Liver (tissue), 8 donors: ENCODE measurements at regions not wholly inside any gene's neighbourhood (a gene's known extent, or its start where the extent isn't known, plus 50 kb on each side); places are given as distances from the start of the nearest gene placed in this dataset.

ENCODE experiments used
- DNase-seq: peaks from one replicate; pipeline ENCODE4 v3.0.0-alpha.2; 2017; ENCODE audit warnings: low spot score
- H3K27ac ChIP-seq, 2 donors: one replicate each; pipeline ENCODE4 v1.7.0; 2013; ENCODE audit warnings: inconsistent platforms in 2 of 2, low read length in 2 of 2, control low read depth in 1 of 2, low read depth in 1 of 2, mild to moderate bottlenecking in 1 of 2
- H3K27me3 ChIP-seq, 4 donors: one replicate each; pipeline versions ENCODE4 v1.6.1 to v1.7.0; 2013; ENCODE audit warnings: low read length in 3 of 4, inconsistent platforms in 1 of 4, mild to moderate bottlenecking in 1 of 4, moderate library complexity in 1 of 4; ENCODE audit not compliant: control insufficient read depth in 4 of 4, insufficient read depth in 4 of 4
- H3K36me3 ChIP-seq, 4 donors: one replicate each; pipeline versions ENCODE4 v1.6.1 to v1.7.0; 2013; ENCODE audit warnings: low read length in 3 of 4, mild to moderate bottlenecking in 3 of 4, low read depth in 1 of 4, moderate library complexity in 1 of 4; ENCODE audit not compliant: control insufficient read depth in 4 of 4, insufficient read depth in 3 of 4
- H3K4me1 ChIP-seq, 4 donors: one replicate each; pipeline versions ENCODE4 v1.6.1 to v1.7.0; 2013; ENCODE audit warnings: low read length in 3 of 4, mild to moderate bottlenecking in 3 of 4, moderate library complexity in 1 of 4; ENCODE audit not compliant: control insufficient read depth in 4 of 4, insufficient read depth in 4 of 4
- H3K4me3 ChIP-seq, 3 donors: one replicate each; pipeline versions ENCODE4 v1.6.1 to v1.7.0; 2013; ENCODE audit warnings: low read length in 3 of 3, control low read depth in 1 of 3, low read depth in 1 of 3, mild to moderate bottlenecking in 1 of 3
- H3K9ac ChIP-seq, 2 donors: one replicate each; pipeline ENCODE4 v1.7.0; 2013; ENCODE audit warnings: low read length in 2 of 2, mild to moderate bottlenecking in 2 of 2, moderate library complexity in 2 of 2, control low read depth in 1 of 2, low read depth in 1 of 2
- H3K9me3 ChIP-seq, 4 donors: one replicate each; pipeline versions ENCODE4 v1.6.1 to v1.7.0; 2013; ENCODE audit warnings: low read length in 3 of 4; ENCODE audit not compliant: control insufficient read depth in 4 of 4
- EGR1 ChIP-seq, 2 donors: IDR thresholded peaks; 2 replicates each; pipeline ENCODE4 v1.6.1; 2016 to 2018; ENCODE audit warnings: antibody characterized with exemption in 2 of 2, low read depth in 2 of 2
- FOXA1 ChIP-seq: IDR thresholded peaks from 2 replicates; pipeline ENCODE4 v1.6.1; 2016; ENCODE audit warnings: antibody characterized with exemption
- JUND ChIP-seq, 2 donors: IDR thresholded peaks; 2 replicates each; pipeline ENCODE4 v1.6.1; 2016; ENCODE audit warnings: antibody characterized with exemption in 2 of 2
- RAD21 ChIP-seq, 2 donors: IDR thresholded peaks; 2 replicates each; pipeline ENCODE4 v1.6.1; 2016; ENCODE audit warnings: antibody characterized with exemption in 2 of 2, mild to moderate bottlenecking in 2 of 2
- RXRA ChIP-seq, 2 donors: IDR thresholded peaks; 2 replicates each; pipeline ENCODE4 v1.6.1; 2017 to 2018; ENCODE audit warnings: antibody characterized with exemption in 2 of 2, mild to moderate bottlenecking in 1 of 2
- SP1 ChIP-seq: IDR thresholded peaks from 2 replicates; pipeline ENCODE4 v1.6.1; 2018; ENCODE audit warnings: antibody characterized with exemption, mild to moderate bottlenecking
- TAF1 ChIP-seq: conservative IDR thresholded peaks from 2 replicates; pipeline ENCODE4 v1.6.1; 2016; ENCODE audit warnings: antibody characterized with exemption, mild to moderate bottlenecking
- YY1 ChIP-seq: IDR thresholded peaks from 2 replicates; pipeline ENCODE4 v1.6.1; 2016; ENCODE audit warnings: antibody characterized with exemption, mild to moderate bottlenecking
- WGBS: extraction: QIAGEN DNeasy Blood & Tissue Kit; methylation state at CpG from one replicate; pipeline ENCODE4 v1.1.7; 2013; 5-methylcytosine and 5-hydroxymethylcytosine counted together
- TF ChIP-seq, protein P1 (sequence below): fragments of 150-350 bp; IDR thresholded peaks from 2 replicates; pipeline ENCODE4 v1.5.1; 2017; ENCODE audit warnings: improper control_type of control experiment, low read depth, low read length; ENCODE audit not compliant: missing input control
- TF ChIP-seq, protein P2 (sequence below): IDR thresholded peaks from 2 replicates; pipeline ENCODE4 v1.6.1; 2016; ENCODE audit warnings: antibody characterized with exemption
- TF ChIP-seq, protein P3 (sequence below): IDR thresholded peaks from 2 replicates; pipeline ENCODE4 v1.6.1; 2016; ENCODE audit warnings: antibody characterized with exemption
- TF ChIP-seq, protein P4 (sequence below): IDR thresholded peaks from 2 replicates; pipeline ENCODE4 v1.6.1; 2016; ENCODE audit warnings: antibody characterized with exemption
- TF ChIP-seq, protein P5 (sequence below): IDR thresholded peaks from 2 replicates; pipeline ENCODE4 v1.6.1; 2016; ENCODE audit warnings: antibody characterized with exemption, mild to moderate bottlenecking
- donor health status: healthy.
- donor health status: healthy.
- donor health status: healthy.
- donor health status: healthy.
- donor health status: healthy.

DNA sequence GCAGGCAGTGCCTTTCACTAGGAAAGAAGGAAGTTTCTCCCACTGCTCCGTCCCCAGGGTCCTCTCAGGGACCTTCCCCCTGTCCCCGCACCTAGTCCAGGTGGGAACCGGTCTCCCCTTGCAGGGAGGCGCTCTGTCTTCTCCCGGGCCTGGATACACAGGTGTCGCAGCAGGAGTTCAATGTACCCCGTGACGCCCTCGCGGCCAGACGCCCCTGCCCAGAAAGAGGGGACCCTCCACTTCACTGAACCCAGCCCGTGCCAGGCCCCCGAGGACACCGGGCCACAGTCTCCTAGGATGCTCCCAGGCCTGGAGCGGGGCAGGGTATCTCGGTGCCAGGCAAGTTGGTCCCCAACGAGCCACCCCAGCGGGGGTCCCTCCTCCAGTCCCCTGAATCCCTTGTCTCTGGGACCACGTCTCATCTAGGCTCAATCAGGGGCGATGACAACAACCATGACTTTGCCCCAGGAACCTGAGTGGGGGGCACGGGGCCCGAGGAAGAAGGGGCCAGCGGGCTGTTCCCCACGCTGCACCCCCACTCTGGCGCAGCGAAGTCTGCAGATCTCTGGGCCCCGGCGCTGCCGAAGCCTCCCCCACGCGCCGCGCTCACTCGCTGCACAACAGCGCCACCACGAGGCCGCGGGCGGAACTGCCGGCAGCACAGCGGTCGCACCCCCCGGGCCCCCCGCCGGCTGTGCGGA, 103.0 kb downstream of the EDN3 start:
- Histone ChIP-seq H3K9me3 (no peaks in the 10 kb centered on the region), H3K4me3 (peak overlapping the region in 1 of 3 donors; percentile 12), H3K27me3 (peaks cover 0 to 26% (median 16%) of the 10 kb centered on the region in 4 donors), H3K9ac (no peak overlapping the region), H3K4me1 (peaks cover 0 to 8% (median 6%) of the 10 kb centered on the region in 4 donors), H3K27ac (no peak overlapping the region), H3K36me3 (no peaks in the 10 kb centered on the region)
- peak; percentile 63 to 72 for TF ChIP-seq RAD21 (IDR thresholded peaks at IDR 0.05)
- TF ChIP-seq, protein P1, sequence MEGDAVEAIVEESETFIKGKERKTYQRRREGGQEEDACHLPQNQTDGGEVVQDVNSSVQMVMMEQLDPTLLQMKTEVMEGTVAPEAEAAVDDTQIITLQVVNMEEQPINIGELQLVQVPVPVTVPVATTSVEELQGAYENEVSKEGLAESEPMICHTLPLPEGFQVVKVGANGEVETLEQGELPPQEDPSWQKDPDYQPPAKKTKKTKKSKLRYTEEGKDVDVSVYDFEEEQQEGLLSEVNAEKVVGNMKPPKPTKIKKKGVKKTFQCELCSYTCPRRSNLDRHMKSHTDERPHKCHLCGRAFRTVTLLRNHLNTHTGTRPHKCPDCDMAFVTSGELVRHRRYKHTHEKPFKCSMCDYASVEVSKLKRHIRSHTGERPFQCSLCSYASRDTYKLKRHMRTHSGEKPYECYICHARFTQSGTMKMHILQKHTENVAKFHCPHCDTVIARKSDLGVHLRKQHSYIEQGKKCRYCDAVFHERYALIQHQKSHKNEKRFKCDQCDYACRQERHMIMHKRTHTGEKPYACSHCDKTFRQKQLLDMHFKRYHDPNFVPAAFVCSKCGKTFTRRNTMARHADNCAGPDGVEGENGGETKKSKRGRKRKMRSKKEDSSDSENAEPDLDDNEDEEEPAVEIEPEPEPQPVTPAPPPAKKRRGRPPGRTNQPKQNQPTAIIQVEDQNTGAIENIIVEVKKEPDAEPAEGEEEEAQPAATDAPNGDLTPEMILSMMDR = peak; percentile 63
- TF ChIP-seq YY1 = no peak
- no peak for TF ChIP-seq SP1
- peak; percentile 77 for DNase-seq
- WGBS = 7% methylated on average over 46 of the region's 46 CpGs

DNA sequence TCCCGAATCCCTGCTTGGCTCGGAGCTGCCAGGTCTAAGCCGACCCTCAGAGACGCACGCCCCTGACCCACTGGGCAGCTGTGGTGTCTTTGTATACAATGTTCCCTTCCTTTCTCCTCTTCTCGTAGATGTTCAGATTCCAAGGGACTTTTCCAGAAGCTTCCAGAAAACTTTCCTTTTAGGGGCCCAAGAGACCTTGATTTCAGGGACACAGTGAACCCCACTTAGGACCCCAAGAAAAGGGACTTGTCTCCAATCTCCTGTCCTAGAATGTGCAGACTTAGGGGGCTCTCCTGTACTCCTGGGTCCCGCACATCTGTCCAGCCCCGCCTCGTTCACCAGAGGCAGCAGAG, 103.5 kb downstream of the EDN3 start:
- 25% methylated on average over 9 of the region's 9 CpGs for WGBS
- H3K27me3 ChIP-seq = peaks cover 0 to 28% (median 15%) of the 10 kb centered on the region in 4 donors
- no peak overlapping the region for H3K27ac ChIP-seq
- no peak for TF ChIP-seq JUND (IDR thresholded peaks at IDR 0.05)
- no peak for TF ChIP-seq FOXA1
- H3K4me3 ChIP-seq = peak overlapping the region in 1 of 3 donors; percentile 12
- no peak for DNase-seq
- peaks cover 0 to 8% (median 6%) of the 10 kb centered on the region in 4 donors for H3K4me1 ChIP-seq
- no peak overlapping the region for H3K9ac ChIP-seq
- no peaks in the 10 kb centered on the region for H3K36me3 ChIP-seq
- no peaks in the 10 kb centered on the region for H3K9me3 ChIP-seq

DNA sequence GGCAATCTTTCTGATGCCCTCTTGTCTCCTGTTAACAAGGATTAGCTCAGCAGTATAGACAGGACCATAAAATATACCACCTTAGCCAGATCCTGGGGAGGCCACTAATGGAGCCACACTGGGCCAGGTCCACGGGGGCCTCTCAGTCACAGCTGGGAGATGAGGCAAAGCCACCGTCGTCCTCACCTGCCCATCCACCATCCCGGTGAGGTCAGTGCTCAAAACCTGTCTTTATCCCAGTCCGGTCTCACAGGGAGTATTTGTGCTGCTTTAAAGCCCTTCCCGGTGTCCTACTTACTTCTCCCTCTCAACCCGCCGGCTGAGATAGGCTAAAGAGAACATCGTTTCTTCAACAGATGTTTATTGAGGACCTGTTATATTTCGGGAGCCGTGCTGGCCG, 104.3 kb downstream of the EDN3 start:
- peaks cover 0 to 29% (median 11%) of the 10 kb centered on the region in 4 donors for H3K27me3 ChIP-seq
- TF ChIP-seq, protein P2, sequence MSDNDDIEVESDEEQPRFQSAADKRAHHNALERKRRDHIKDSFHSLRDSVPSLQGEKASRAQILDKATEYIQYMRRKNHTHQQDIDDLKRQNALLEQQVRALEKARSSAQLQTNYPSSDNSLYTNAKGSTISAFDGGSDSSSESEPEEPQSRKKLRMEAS = no peak
- TF ChIP-seq EGR1 (IDR thresholded peaks at IDR 0.05; ENCODE audit: low read depth in 2 of 2) (no peak), TAF1 (no peak), RXRA (IDR thresholded peaks at IDR 0.05) (no peak), YY1 (no peak), RAD21 (IDR thresholded peaks at IDR 0.05) (no peak), FOXA1 (no peak)
- TF ChIP-seq, protein P3, sequence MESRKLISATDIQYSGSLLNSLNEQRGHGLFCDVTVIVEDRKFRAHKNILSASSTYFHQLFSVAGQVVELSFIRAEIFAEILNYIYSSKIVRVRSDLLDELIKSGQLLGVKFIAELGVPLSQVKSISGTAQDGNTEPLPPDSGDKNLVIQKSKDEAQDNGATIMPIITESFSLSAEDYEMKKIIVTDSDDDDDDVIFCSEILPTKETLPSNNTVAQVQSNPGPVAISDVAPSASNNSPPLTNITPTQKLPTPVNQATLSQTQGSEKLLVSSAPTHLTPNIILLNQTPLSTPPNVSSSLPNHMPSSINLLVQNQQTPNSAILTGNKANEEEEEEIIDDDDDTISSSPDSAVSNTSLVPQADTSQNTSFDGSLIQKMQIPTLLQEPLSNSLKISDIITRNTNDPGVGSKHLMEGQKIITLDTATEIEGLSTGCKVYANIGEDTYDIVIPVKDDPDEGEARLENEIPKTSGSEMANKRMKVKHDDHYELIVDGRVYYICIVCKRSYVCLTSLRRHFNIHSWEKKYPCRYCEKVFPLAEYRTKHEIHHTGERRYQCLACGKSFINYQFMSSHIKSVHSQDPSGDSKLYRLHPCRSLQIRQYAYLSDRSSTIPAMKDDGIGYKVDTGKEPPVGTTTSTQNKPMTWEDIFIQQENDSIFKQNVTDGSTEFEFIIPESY = no peak
- TF ChIP-seq, protein P4, sequence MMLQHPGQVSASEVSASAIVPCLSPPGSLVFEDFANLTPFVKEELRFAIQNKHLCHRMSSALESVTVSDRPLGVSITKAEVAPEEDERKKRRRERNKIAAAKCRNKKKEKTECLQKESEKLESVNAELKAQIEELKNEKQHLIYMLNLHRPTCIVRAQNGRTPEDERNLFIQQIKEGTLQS = no peak
- TF ChIP-seq, protein P5, sequence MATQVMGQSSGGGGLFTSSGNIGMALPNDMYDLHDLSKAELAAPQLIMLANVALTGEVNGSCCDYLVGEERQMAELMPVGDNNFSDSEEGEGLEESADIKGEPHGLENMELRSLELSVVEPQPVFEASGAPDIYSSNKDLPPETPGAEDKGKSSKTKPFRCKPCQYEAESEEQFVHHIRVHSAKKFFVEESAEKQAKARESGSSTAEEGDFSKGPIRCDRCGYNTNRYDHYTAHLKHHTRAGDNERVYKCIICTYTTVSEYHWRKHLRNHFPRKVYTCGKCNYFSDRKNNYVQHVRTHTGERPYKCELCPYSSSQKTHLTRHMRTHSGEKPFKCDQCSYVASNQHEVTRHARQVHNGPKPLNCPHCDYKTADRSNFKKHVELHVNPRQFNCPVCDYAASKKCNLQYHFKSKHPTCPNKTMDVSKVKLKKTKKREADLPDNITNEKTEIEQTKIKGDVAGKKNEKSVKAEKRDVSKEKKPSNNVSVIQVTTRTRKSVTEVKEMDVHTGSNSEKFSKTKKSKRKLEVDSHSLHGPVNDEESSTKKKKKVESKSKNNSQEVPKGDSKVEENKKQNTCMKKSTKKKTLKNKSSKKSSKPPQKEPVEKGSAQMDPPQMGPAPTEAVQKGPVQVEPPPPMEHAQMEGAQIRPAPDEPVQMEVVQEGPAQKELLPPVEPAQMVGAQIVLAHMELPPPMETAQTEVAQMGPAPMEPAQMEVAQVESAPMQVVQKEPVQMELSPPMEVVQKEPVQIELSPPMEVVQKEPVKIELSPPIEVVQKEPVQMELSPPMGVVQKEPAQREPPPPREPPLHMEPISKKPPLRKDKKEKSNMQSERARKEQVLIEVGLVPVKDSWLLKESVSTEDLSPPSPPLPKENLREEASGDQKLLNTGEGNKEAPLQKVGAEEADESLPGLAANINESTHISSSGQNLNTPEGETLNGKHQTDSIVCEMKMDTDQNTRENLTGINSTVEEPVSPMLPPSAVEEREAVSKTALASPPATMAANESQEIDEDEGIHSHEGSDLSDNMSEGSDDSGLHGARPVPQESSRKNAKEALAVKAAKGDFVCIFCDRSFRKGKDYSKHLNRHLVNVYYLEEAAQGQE = no peak
- WGBS = 57% methylated on average over 12 of the region's 12 CpGs

More for the DNA sequence above, 104.3 kb downstream of the EDN3 start:
- Histone ChIP-seq H3K27ac (no peak overlapping the region), H3K9me3 (no peaks in the 10 kb centered on the region), H3K36me3 (no peaks in the 10 kb centered on the region), H3K4me3 (no peak overlapping the region), H3K4me1 (peaks cover 0 to 8% (median 6%) of the 10 kb centered on the region in 4 donors), H3K9ac (no peak overlapping the region)
- DNase-seq = no peak
